K562 (cell line): ENCODE measurements at regions not wholly inside any gene's neighbourhood (a gene's known extent, or its start where the extent isn't known, plus 50 kb on each side); places are given as distances from the start of the nearest gene placed in this dataset.

ENCODE experiments used
- ATAC-seq: fragments of 200-7000 bp; cut with Tn5 transposase; 3 replicates; pipeline ENCODE4 v1.9.1; 2020; ENCODE audit warnings: moderate library complexity
- BruUV-seq: library from RNA; stranded (reverse); fragments of 400-500 nt; replicated peaks from 2 replicates; lab custom pipeline; 2021; lab: Mats Ljungman, UMichigan
- CTCF ChIA-PET: fragments of 300-600 bp; formaldehyde crosslinking; extraction: SDS; loops from one replicate; lab custom pipeline; 2021; ENCODE audit warnings: low intra/inter-chr PET ratio; lab: Yijun Ruan, JAX
- POLR2A ChIA-PET: fragments of 300-600, 350-650 bp; sonication (Branson Sonifier 250); formaldehyde crosslinking; extraction: SDS; loops from one replicate; lab custom pipeline; 2021; ENCODE audit warnings: antibody characterized with exemption, inconsistent platforms; lab: Yijun Ruan, JAX
- DNase-seq, 4 experiments: peaks; one replicate each; pipeline versions ENCODE4 v3.0.0 to v3.0.0-alpha.2; 2011 to 2018; ENCODE audit warnings: low spot score in 3 of 4, mixed read lengths in 3 of 4; ENCODE audit errors: extremely low read depth in 1 of 4
- FAIRE-seq: peaks from 2 replicates; lab custom pipeline; 2011; peaks lifted over from hg19 to GRCh38; lab: Jason Lieb, UNC
- H2AFZ ChIP-seq: 2 replicates; pipeline ENCODE4 v1.6.0; 2011; ENCODE audit warnings: low read depth, low read length, control low read depth, inconsistent platforms
- H3K27ac ChIP-seq: fragments of 200-600 bp; 3 replicates; pipeline ENCODE4 v1.8.0; 2011; ENCODE audit warnings: low read depth, mild to moderate bottlenecking, control low read depth, inconsistent platforms, low read length, moderate library complexity, mixed read lengths; ENCODE audit errors: extremely low read depth
- H3K27me3 ChIP-seq, 2 experiments: fragments of 300-600 bp in 1 of 2; 2 replicates in 1 of 2; 3 replicates in 1 of 2; pipeline versions ENCODE4 v1.6.0 to v1.8.0; 2011; ENCODE audit warnings: inconsistent platforms in 2 of 2, low read length in 2 of 2, mild to moderate bottlenecking in 1 of 2, mixed read lengths in 1 of 2, moderate library complexity in 1 of 2; ENCODE audit not compliant: control insufficient read depth in 2 of 2, insufficient read depth in 2 of 2
- H3K36me3 ChIP-seq: fragments of 300-600 bp; 3 replicates; pipeline ENCODE4 v1.8.0; 2011; ENCODE audit warnings: mild to moderate bottlenecking, low read length, inconsistent platforms; ENCODE audit not compliant: control insufficient read depth, insufficient read depth
- H3K4me1 ChIP-seq, 2 experiments: fragments of 200-600 bp in 1 of 2; replicated peaks in 1 of 2; 2 replicates in 1 of 2; 3 replicates in 1 of 2; pipeline versions ENCODE4 v1.5.1 to v1.8.0; 2011; ENCODE audit warnings: inconsistent platforms in 2 of 2, low read length in 2 of 2, mild to moderate bottlenecking in 1 of 2, mixed read lengths in 1 of 2, moderate library complexity in 1 of 2; ENCODE audit not compliant: control insufficient read depth in 2 of 2, insufficient read depth in 2 of 2
- H3K4me2 ChIP-seq: 2 replicates; pipeline ENCODE4 v1.6.1; 2011; ENCODE audit warnings: low read length, control low read depth, inconsistent platforms, mixed read lengths; ENCODE audit not compliant: insufficient read depth
- H3K4me3 ChIP-seq: fragments of 200-600 bp; sonication (generic), shearing (Covaris generic); 2 replicates; pipeline ENCODE4 v1.5.1; 2016; ENCODE audit warnings: control low read depth, inconsistent platforms
- H3K79me2 ChIP-seq: fragments of 200-600 bp; 3 replicates; pipeline ENCODE4 v1.8.0; 2011; ENCODE audit warnings: low read length, inconsistent platforms; ENCODE audit not compliant: control insufficient read depth, insufficient read depth
- H3K9ac ChIP-seq, 2 experiments: 2 replicates each; pipeline versions ENCODE4 v1.6.0 to v1.6.1; 2011; ENCODE audit warnings: low read depth in 2 of 2, low read length in 2 of 2, control low read depth in 1 of 2, inconsistent platforms in 1 of 2, mild to moderate bottlenecking in 1 of 2, mixed read lengths in 1 of 2; ENCODE audit not compliant: insufficient read depth in 1 of 2
- H3K9me1 ChIP-seq: one replicate; pipeline ENCODE4 v1.6.0; 2011; ENCODE audit warnings: inconsistent platforms, mild to moderate bottlenecking, low read length, moderate library complexity; ENCODE audit not compliant: control insufficient read depth, insufficient read depth
- H3K9me3 ChIP-seq: replicated peaks from 2 replicates; pipeline ENCODE4 v1.5.1; 2011; ENCODE audit warnings: low read depth, low read length, inconsistent platforms; ENCODE audit not compliant: control insufficient read depth, insufficient read depth
- H4K20me1 ChIP-seq: replicated peaks from 2 replicates; pipeline ENCODE4 v1.6.1; 2011; ENCODE audit warnings: low read length, inconsistent platforms, mixed read lengths; ENCODE audit not compliant: control insufficient read depth, insufficient read depth
- ATF2 ChIP-seq: sonication (generic); formaldehyde crosslinking; IDR thresholded peaks from 2 replicates; pipeline ENCODE4 v1.8.1; 2022; ENCODE audit warnings: missing genetic modification reagents
- ATF6 ChIP-seq: sonication (generic); formaldehyde crosslinking; IDR thresholded peaks from 2 replicates; pipeline ENCODE4 v1.4.0; 2020; ENCODE audit warnings: mild to moderate bottlenecking, missing genetic modification reagents
- HDAC8 ChIP-seq: fragments of 450-650 bp; IDR thresholded peaks from 2 replicates; pipeline ENCODE4 v1.6.1; 2016; ENCODE audit warnings: mild to moderate bottlenecking, missing genetic modification characterization, moderate library complexity, missing compliant biosample characterization
- HMGN3 ChIP-seq: IDR thresholded peaks from 2 replicates; pipeline ENCODE4 v1.6.1; 2011; ENCODE audit warnings: borderline replicate concordance, low read depth, mild to moderate bottlenecking, mixed read lengths, low read length; ENCODE audit not compliant: insufficient read length; ENCODE audit errors: extremely low read depth
- MECOM ChIP-seq: fragments of 250-450 bp; sonication (Bioruptor Pico); IDR thresholded peaks from 2 replicates; pipeline ENCODE4 v1.8.0; 2022; ENCODE audit warnings: inconsistent platforms
- MTA3 ChIP-seq: fragments of 450-650 bp; formaldehyde crosslinking; IDR thresholded peaks from 2 replicates; pipeline ENCODE4 v1.6.1; 2017; ENCODE audit warnings: mild to moderate bottlenecking, borderline replicate concordance
- NFE2 ChIP-seq: IDR thresholded peaks from 2 replicates; pipeline ENCODE4 v1.6.1; 2014; ENCODE audit warnings: antibody characterized with exemption, low read depth
- POLR2AphosphoS2 ChIP-seq: IDR thresholded peaks from 2 replicates; pipeline ENCODE4 v1.6.1; 2012; ENCODE audit warnings: low read length, improper control_type of control experiment
- TSC22D4 ChIP-seq: fragments of 450-650 bp; IDR thresholded peaks from 2 replicates; pipeline ENCODE4 v1.6.1; 2016; ENCODE audit warnings: missing genetic modification characterization, missing biosample characterization, control low read depth
- ZNF133 ChIP-seq: fragments of 250-450 bp; sonication (Bioruptor Pico); IDR thresholded peaks from 2 replicates; pipeline ENCODE4 v1.4.0; 2020; ENCODE audit warnings: mild to moderate bottlenecking
- ZNF23 ChIP-seq: fragments of 250-450 bp; sonication (Bioruptor Pico); IDR thresholded peaks from 2 replicates; pipeline ENCODE4 v1.4.0; 2020; ENCODE audit warnings: mild to moderate bottlenecking
- ZNF696 ChIP-seq: fragments of 250-450 bp; sonication (Bioruptor Pico); conservative IDR thresholded peaks from 2 replicates; pipeline ENCODE4 v1.4.0; 2020; ENCODE audit warnings: mild to moderate bottlenecking, moderate library complexity
- ZNF75A ChIP-seq: fragments of 450-650 bp; formaldehyde crosslinking; IDR thresholded peaks from 2 replicates; pipeline ENCODE4 v1.4.0; 2020; ENCODE audit warnings: mild to moderate bottlenecking
- WGBS: fragments of 100-300 bp; shearing (Covaris generic); methylation state at CpG from one replicate; pipeline ENCODE4 v1.1.6; 2016; ENCODE audit warnings: low coverage, mixed read lengths; ENCODE audit not compliant: insufficient coverage; ENCODE audit errors: missing lambda C conversion rate; 5-methylcytosine and 5-hydroxymethylcytosine counted together
- in situ Hi-C: fragments of 300-500 bp; cut with MboI; formaldehyde crosslinking; loops from 4 replicates; pipeline ENCODE4 v1.15.0; 2018; ENCODE audit warnings: inconsistent platforms, mixed read lengths
- intact Hi-C: fragments of 100-400 bp; cut with micrococcal nuclease; formaldehyde crosslinking; loops from 2 replicates; pipeline ENCODE4 v1.14.2; 2022
- TF ChIP-seq, protein P1 (sequence below): fragments of 450-650 bp; formaldehyde crosslinking; IDR thresholded peaks from 2 replicates; pipeline ENCODE4 v1.4.0; 2020; ENCODE audit warnings: mild to moderate bottlenecking, moderate library complexity
- TF ChIP-seq, protein P2 (sequence below): IDR thresholded peaks from 2 replicates; pipeline ENCODE4 v1.6.1; 2011; ENCODE audit warnings: borderline replicate concordance, low read depth, mild to moderate bottlenecking, moderate library complexity, low read length; ENCODE audit not compliant: insufficient read depth, poor library complexity, severe bottlenecking

DNA sequence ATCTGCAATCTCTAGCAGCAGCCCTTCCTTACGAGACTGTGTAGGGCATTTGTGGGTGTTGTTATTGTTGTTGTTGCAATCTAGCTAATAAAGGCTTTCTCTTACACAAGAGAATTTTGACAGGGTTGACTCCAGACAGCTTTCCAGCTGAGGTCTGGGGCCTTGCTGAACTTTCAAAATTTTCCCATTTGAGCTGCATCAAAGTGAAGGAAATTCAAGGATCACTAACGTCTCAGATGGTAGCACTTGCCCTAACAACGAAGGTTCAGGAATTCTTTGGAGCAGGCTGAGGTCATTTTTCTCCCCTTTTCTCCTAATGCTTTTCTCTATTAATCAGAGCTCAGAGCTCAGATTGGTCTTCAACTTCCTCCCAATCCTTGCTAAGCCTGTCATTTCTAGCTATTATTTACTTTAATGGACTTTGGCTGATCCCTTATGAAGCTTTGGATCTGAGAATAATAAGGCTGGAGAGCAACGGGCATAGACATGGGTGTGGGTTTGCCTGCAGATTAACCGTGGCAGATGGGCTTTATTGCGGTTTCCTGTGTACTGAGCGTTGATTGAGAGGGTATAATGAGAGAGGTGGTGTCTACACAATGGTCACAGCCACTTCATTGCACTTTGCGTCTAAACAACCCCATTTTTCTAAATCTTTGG is 614.0 kb upstream of the AGTR1 start:
- Histone ChIP-seq H3K4me3 (no peak overlapping the region), H3K27ac (no peak overlapping the region), H3K27me3 (no peaks in the 10 kb centered on the region), H3K9ac (no peak overlapping the region), H3K9me1 (no peaks in the 10 kb centered on the region), H2AFZ (no peak overlapping the region), H4K20me1 (no peaks in the 10 kb centered on the region), H3K4me2 (no peak overlapping the region), H3K79me2 (no peaks in the 10 kb centered on the region), H3K36me3 (no peaks in the 10 kb centered on the region), H3K9me3 (0 out of 2 replicates have a peak, but pooled peaks cover 2% of the 10 kb centered on the region), H3K4me1 (no peaks in the 10 kb centered on the region)
- in situ Hi-C loops (no loop called here), intact Hi-C loops (no loop called here)
- no peak for FAIRE-seq
- DNase-seq = no peak
- ChIA-PET CTCF (no interaction called here), POLR2A (no interaction called here)
- 0% methylated on average over 8 of the region's 8 CpGs for WGBS
- ATAC-seq = no peak
- no TSS peak for BruUV-seq
- TF ChIP-seq, protein P1, sequence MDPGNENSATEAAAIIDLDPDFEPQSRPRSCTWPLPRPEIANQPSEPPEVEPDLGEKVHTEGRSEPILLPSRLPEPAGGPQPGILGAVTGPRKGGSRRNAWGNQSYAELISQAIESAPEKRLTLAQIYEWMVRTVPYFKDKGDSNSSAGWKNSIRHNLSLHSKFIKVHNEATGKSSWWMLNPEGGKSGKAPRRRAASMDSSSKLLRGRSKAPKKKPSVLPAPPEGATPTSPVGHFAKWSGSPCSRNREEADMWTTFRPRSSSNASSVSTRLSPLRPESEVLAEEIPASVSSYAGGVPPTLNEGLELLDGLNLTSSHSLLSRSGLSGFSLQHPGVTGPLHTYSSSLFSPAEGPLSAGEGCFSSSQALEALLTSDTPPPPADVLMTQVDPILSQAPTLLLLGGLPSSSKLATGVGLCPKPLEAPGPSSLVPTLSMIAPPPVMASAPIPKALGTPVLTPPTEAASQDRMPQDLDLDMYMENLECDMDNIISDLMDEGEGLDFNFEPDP (CRISPR knock-in tag) = no peak
- TF ChIP-seq ZNF75A (no peak), ATF6 (no peak), MECOM (no peak), HDAC8 (tag) (no peak), ATF2 (no peak), MTA3 (no peak), ZNF133 (CRISPR knock-in tag) (no peak), NFE2 (no peak), HMGN3 (no peak), TSC22D4 (tag) (no peak), POLR2AphosphoS2 (no peak), ZNF23 (CRISPR knock-in tag) (no peak), ZNF696 (CRISPR knock-in tag) (no peak)
- TF ChIP-seq, protein P2, sequence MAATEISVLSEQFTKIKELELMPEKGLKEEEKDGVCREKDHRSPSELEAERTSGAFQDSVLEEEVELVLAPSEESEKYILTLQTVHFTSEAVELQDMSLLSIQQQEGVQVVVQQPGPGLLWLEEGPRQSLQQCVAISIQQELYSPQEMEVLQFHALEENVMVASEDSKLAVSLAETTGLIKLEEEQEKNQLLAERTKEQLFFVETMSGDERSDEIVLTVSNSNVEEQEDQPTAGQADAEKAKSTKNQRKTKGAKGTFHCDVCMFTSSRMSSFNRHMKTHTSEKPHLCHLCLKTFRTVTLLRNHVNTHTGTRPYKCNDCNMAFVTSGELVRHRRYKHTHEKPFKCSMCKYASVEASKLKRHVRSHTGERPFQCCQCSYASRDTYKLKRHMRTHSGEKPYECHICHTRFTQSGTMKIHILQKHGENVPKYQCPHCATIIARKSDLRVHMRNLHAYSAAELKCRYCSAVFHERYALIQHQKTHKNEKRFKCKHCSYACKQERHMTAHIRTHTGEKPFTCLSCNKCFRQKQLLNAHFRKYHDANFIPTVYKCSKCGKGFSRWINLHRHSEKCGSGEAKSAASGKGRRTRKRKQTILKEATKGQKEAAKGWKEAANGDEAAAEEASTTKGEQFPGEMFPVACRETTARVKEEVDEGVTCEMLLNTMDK = no peak
